Tibial nerve (tissue), 4 donors: ENCODE measurements at regions not wholly inside any gene's neighbourhood (a gene's known extent, or its start where the extent isn't known, plus 50 kb on each side); places are given as distances from the start of the nearest gene placed in this dataset.
A peak's percentile ranks its signal among the peaks of the same experiment; 100 is the strongest.

Experiments used
- DNase-seq, 2 donors: peaks; one replicate each; pipeline ENCODE4 v3.0.0-alpha.2; 2019; ENCODE audit warnings: low spot score in 2 of 2
- H3K27ac ChIP-seq, 4 donors: fragments of 200-600 bp; sonication (generic) in 3 of 4; one replicate each; pipeline ENCODE4 v1.5.1; 2017 to 2019; ENCODE audit warnings: mild to moderate bottlenecking in 1 of 4
- H3K27me3 ChIP-seq, 2 donors: fragments of 200-600 bp; sonication (generic) in 1 of 2; one replicate each; pipeline versions ENCODE4 v1.5.1 to v1.6.0; 2017 to 2019
- H3K36me3 ChIP-seq, 3 donors: fragments of 200-600 bp; sonication (generic); one replicate each; pipeline ENCODE4 v1.5.1; 2018 to 2019
- H3K4me1 ChIP-seq, 4 donors: fragments of 200-600 bp; sonication (generic) in 3 of 4; one replicate each; pipeline ENCODE4 v1.5.1; 2017 to 2019
- H3K4me3 ChIP-seq, 4 donors: fragments of 200-600 bp; sonication (generic) in 3 of 4; one replicate each; pipeline ENCODE4 v1.5.1; 2017 to 2019; ENCODE audit warnings: mild to moderate bottlenecking in 1 of 4, moderate library complexity in 1 of 4
- H3K9me3 ChIP-seq, 4 donors: fragments of 200-600 bp; sonication (generic) in 3 of 4; one replicate each; pipeline ENCODE4 v1.5.1; 2017 to 2019
- EP300 ChIP-seq, 2 donors: sonication (generic); formaldehyde crosslinking; IDR thresholded peaks; one replicate each; pipeline ENCODE4 v1.6.1; 2017; ENCODE audit warnings: antibody characterized with exemption in 2 of 2, mild to moderate bottlenecking in 1 of 2
- POLR2A ChIP-seq, 2 donors: fragments of 450-650 bp; IDR thresholded peaks; one replicate each; pipeline ENCODE4 v1.6.1; 2017; ENCODE audit warnings: antibody characterized with exemption in 2 of 2, mild to moderate bottlenecking in 2 of 2, moderate library complexity in 2 of 2
- WGBS, 2 donors: methylation state at CpG; one replicate each; pipeline ENCODE4 v1.1.5; 2018; 5-methylcytosine and 5-hydroxymethylcytosine counted together
- TF ChIP-seq, protein P1 (sequence below), 5 experiments: fragments of 200-600 bp in 3 of 5; fragments of 450-650 bp in 2 of 5; sonication (generic) in 3 of 5; IDR thresholded peaks; one replicate each; pipeline ENCODE4 v1.5.1; 2016 to 2019; ENCODE audit warnings: antibody characterized with exemption in 5 of 5, mild to moderate bottlenecking in 3 of 5, moderate library complexity in 2 of 5

DNA sequence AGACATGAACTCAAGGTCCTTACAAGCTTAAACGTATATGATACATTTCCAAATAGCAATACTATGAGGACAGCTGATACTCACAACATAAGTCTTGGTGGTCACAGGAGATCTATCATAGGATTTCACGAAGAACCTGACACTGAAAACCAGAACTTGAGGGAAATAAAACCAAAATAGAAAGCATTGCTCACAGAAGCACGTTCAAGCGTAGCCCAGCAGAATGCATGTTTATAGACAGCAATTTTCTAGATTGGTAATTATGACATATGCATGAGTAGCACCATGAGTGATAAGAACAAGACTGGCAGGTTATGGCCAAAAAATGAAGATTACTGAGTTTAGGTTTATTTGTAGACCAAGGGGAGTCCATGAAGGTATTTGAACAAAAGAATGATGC lies 243.5 kb downstream of the ETS1 start:
- Histone ChIP-seq H3K4me3 (no peak overlapping the region), H3K27me3 (no peaks in the 10 kb centered on the region), H3K4me1 (peaks cover 0 to 14% (median 5%) of the 10 kb centered on the region in 4 donors), H3K27ac (no peak overlapping the region), H3K9me3 (no peaks in the 10 kb centered on the region), H3K36me3 (no peaks in the 10 kb centered on the region)
- no peak for DNase-seq
- 89 to 91% methylated on average over 4 of the region's 4 CpGs for WGBS, 2 donors
- TF ChIP-seq, protein P1, sequence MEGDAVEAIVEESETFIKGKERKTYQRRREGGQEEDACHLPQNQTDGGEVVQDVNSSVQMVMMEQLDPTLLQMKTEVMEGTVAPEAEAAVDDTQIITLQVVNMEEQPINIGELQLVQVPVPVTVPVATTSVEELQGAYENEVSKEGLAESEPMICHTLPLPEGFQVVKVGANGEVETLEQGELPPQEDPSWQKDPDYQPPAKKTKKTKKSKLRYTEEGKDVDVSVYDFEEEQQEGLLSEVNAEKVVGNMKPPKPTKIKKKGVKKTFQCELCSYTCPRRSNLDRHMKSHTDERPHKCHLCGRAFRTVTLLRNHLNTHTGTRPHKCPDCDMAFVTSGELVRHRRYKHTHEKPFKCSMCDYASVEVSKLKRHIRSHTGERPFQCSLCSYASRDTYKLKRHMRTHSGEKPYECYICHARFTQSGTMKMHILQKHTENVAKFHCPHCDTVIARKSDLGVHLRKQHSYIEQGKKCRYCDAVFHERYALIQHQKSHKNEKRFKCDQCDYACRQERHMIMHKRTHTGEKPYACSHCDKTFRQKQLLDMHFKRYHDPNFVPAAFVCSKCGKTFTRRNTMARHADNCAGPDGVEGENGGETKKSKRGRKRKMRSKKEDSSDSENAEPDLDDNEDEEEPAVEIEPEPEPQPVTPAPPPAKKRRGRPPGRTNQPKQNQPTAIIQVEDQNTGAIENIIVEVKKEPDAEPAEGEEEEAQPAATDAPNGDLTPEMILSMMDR (IDR thresholded peaks at IDR 0.05) = no peak
- no peak for TF ChIP-seq EP300 (IDR thresholded peaks at IDR 0.05)
- no peak for TF ChIP-seq POLR2A (IDR thresholded peaks at IDR 0.05)

DNA sequence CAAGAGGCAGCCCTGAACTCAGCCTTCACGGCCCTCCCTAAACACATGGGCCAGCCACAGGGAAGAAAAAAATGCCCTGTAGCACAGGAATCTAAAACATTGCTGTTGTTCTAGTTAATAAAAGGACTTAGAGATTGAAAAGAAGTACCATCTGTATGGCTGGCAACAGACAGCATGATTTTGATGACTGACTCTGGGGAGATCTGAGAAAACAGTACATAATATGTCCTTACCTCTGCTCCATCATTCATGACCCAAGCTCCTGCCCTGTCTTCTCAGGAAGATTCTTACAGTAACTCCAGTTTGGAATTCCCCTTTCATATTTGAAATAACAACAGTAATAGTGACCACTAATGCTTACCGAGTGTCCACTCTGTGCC lies 244.2 kb downstream of the ETS1 start:
- Histone ChIP-seq H3K4me1 (peaks cover 0 to 14% (median 5%) of the 10 kb centered on the region in 4 donors), H3K9me3 (no peaks in the 10 kb centered on the region), H3K4me3 (no peak overlapping the region), H3K27me3 (no peaks in the 10 kb centered on the region), H3K27ac (peak overlapping the region in 2 of 4 donors; percentile 8 to 46), H3K36me3 (no peaks in the 10 kb centered on the region)
- TF ChIP-seq POLR2A (IDR thresholded peaks at IDR 0.05) = no peak
- no peak for TF ChIP-seq EP300 (IDR thresholded peaks at IDR 0.05)
- TF ChIP-seq, protein P1 (IDR thresholded peaks at IDR 0.05) = no peak
- WGBS, 2 donors = 54 to 61% methylated on average over 2 of the region's 2 CpGs
- DNase-seq = no peak

DNA sequence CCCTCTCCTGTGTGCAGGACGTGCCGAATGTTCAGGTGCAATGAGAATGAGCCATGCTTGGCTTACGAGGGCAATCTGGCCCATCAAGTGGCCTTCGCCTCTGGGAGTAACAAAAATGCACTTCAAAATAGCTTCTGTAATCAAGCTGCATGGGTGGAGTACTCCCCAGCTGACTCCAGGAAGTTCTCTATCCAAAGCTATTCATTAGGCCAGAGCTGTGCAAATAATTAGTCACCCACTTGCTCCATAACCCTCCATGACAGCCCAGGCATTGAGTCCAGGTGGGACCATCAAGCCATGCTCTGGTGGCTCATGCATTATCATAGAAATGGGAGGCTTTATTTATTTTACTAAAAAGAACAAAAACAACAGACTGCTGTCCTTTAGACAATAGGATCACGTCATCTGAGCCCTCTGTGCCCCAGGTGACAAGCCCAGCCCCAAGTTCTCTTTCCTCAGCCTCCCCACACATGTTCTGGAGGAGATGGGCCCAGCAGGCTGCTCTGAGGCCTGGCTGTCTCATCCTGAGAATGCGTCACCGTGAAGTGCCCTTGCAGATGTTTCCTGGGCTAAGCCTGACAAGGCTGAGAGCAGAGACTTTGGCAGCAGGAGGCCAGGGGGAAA lies 244.7 kb downstream of the ETS1 start:
- 60 to 68% methylated on average over 7 of the region's 7 CpGs for WGBS, 2 donors

DNA sequence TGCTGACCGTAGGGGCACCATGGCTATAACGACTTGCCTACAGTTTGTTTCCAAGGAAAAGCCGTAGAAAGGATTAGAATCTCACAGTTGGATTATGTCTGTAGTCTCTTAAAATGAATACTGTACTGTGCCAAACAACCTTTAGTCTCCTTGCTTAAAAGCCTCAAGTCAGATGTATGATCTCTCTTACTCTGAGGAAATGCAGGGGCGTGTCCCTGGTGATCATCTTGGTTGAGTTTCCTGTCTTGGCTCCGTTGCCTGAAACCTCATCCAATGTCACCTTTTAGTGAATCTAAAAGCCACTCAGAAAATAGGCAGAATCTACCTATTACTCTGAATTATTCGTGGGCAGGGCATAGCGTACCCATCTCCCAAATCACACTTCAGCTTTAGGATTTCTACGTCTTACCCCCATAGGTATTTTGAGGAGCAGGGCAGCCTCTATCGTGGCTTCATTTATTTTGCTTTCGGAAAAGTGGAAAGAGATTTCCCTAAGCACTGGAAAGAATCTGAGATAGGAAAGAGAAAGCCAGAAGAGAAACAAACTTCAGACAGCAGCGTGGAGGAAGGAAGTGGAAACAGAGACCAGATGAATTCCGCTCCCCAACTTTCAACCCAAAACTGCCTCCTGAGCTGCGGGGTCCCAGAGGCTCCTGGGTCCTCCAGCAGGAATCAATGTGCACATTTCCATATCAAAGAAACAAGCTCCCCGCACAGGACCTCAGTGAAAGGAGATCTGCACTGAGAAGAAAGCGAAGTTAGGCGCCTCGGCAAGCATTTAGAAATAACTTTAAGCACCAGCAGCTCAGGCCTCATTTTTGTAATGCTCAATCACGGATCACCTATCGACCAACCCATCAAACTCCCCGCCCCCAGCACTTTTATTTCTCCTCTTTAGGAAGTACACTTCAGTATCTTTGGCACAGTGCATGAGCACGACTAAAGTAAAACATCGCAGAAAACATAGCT lies 245.8 kb downstream of the ETS1 start:
- Histone ChIP-seq H3K27ac (peak overlapping the region in 3 of 4 donors; percentile 20 to 34 (median 26)), H3K4me1 (peaks cover 0 to 14% (median 5%) of the 10 kb centered on the region in 4 donors), H3K27me3 (no peaks in the 10 kb centered on the region), H3K9me3 (no peaks in the 10 kb centered on the region), H3K4me3 (no peak overlapping the region), H3K36me3 (no peaks in the 10 kb centered on the region)
- DNase-seq = no peak
- WGBS, 2 donors = 74 to 79% methylated on average over 22 of the region's 22 CpGs
- peak in 1 of 2 donors; percentile 22 for TF ChIP-seq EP300 (IDR thresholded peaks at IDR 0.05)
- TF ChIP-seq, protein P1 (IDR thresholded peaks at IDR 0.05) = no peak

More for the DNA sequence above, 244.7 kb downstream of the ETS1 start:
- Histone ChIP-seq H3K27ac (peak overlapping the region in 2 of 4 donors; percentile 8 to 46), H3K4me1 (peaks cover 0 to 14% (median 5%) of the 10 kb centered on the region in 4 donors), H3K4me3 (no peak overlapping the region), H3K9me3 (no peaks in the 10 kb centered on the region), H3K36me3 (no peaks in the 10 kb centered on the region), H3K27me3 (no peaks in the 10 kb centered on the region)
- TF ChIP-seq, protein P1 (IDR thresholded peaks at IDR 0.05) = no peak
- DNase-seq = no peak

DNA sequence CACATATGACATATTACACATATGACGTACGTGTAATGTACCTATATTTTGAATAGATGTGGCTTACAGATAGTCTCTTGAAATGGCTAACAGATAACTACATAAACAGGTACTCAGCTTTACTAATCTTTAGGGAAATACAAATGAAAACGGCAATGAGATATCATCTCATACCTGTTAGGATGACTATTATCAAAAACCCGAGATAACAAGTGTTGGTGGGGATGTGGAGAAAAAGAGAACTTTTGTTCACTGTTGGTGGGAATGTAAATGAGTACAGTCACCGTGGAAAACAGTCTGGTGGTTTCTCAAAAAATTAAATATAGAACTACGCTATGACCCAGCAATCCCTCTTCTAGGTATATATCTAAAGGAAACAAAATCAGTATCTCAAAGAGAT lies 247.6 kb downstream of the ETS1 start:
- 91% methylated on average over 6 of the region's 6 CpGs for WGBS, 2 donors

More for the DNA sequence above, 247.6 kb downstream of the ETS1 start:
- DNase-seq = no peak
- Histone ChIP-seq H3K9me3 (no peaks in the 10 kb centered on the region), H3K4me3 (no peak overlapping the region), H3K27ac (no peak overlapping the region), H3K4me1 (peaks cover 0 to 30% (median 5%) of the 10 kb centered on the region in 4 donors), H3K36me3 (no peaks in the 10 kb centered on the region), H3K27me3 (no peaks in the 10 kb centered on the region)
- TF ChIP-seq POLR2A (IDR thresholded peaks at IDR 0.05) (no peak), EP300 (IDR thresholded peaks at IDR 0.05) (no peak)
- TF ChIP-seq, protein P1 (IDR thresholded peaks at IDR 0.05) = no peak
